GM19395 (cell line): ENCODE measurements at regions not wholly inside any gene's neighbourhood (a gene's known extent, or its start where the extent isn't known, plus 50 kb on each side); places are given as distances from the start of the nearest gene placed in this dataset.

ENCODE experiments used
- ATAC-seq: cut with Tn5 transposase; IDR thresholded peaks from one replicate; pipeline ENCODE4 v1.9.1; 2021; ENCODE audit warnings: mild to moderate bottlenecking, moderate library complexity; ENCODE audit not compliant: unreplicated experiment

DNA sequence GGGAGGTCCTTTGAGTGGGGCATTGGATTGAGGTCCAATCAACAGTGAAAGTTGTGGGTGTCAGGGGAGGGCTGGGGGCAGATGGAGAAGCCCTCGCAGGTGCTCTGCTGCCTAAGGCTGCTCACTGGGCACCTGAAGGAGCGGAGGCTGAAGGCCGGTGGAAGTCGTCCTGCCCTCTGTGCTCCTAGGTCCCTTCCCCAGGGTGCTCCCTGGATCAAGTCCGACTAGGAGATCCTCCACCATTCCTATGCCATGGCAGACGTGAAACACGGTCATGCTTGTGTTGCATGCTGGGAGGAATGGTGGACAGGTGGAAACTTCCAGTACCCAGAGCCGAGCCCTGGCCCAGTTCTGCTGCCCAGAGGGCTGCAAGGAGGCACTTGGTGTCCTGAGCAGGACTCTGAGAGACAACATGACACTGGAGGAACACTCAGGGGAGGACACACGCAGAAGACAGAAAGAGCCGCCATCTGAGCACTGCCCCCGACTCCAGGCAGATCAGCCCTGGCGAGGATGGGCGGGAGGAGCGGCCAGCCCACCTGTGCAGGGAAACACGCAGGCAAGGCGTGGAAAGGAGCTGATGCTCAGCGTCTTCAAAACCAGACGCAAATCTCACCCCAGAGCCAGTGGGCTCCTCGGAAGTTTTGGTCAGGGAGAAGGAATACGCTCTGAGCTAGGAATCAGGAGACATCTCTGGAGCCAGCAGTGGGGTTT lies 786.8 kb downstream of the BRD1 start:
- ATAC-seq = no peak

DNA sequence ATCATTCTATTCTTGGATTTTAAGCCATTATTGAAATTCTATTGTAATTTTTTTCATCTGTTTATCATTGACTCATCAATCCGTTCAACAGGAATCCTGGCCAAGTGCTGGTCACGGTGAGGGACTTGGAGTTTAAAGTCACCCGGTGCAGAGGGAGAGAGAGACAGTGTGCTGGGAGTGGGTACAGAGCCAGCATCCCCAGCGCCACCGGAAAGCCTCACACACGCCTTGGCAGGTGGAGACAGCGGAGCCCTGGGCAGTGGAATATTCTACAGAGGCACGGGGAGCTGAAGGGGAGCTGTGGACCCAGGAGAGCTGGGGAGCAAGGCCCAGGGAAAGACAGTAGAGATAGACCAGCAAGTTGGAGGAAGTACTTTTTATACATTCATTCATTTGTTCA lies 787.6 kb downstream of the BRD1 start:
- no peak for ATAC-seq

DNA sequence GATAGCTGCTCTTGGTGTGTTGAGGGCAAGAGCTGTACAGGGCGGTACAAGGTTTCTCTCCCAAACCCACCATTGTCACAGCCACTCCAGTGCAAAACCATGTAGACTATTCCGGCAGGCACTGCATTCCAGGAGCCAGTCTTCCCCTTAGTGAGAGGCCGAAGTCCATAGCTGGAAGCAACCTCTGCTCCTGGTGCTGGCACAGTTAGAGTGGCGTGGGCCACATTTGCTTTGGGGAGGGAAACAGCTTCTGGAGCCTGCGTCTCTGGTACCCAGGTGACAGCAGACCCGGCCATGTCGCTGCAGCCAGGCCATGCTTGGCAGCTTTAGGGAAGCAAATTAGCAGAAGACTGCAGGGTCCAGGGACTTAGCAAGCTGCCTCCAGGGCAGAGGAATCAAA lies 788.0 kb downstream of the BRD1 start:
- no peak for ATAC-seq

DNA sequence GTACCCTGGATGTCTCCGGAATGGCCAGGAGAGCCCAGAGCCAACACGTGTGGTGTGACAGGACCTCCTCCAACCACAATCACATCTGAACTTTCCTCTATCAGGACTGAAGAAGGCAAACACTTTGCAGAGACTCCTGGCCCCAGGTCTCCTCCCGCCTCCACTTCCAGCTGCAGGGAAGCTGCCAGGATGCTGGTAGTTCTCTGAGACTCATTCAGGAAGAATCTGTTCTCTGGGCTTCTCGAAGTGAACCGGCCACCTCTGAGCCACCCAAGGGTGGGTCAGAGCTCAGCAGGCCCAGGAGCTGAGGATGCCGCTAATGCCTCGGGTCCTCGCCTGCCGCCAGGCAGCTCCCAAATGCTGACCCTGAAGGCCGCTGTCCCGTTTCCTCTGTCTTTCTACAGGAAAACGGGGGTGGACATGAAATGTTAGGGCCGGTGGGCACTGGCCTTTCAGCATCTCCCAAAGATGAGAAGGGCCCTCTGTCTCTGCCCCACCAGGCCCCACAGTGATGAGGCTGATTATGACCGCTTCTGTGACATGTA lies 789.9 kb downstream of the BRD1 start:
- no peak for ATAC-seq

- no peak for ATAC-seq
Measured at GRCh38 chr22:49036513-49036912, 791.2 kb downstream of the BRD1 start.

- no peak for ATAC-seq
Measured at GRCh38 chr22:49035818-49036457, 791.7 kb downstream of the BRD1 start.

- no peak for ATAC-seq
Measured at GRCh38 chr22:49034836-49035817, 792.5 kb downstream of the BRD1 start.

DNA sequence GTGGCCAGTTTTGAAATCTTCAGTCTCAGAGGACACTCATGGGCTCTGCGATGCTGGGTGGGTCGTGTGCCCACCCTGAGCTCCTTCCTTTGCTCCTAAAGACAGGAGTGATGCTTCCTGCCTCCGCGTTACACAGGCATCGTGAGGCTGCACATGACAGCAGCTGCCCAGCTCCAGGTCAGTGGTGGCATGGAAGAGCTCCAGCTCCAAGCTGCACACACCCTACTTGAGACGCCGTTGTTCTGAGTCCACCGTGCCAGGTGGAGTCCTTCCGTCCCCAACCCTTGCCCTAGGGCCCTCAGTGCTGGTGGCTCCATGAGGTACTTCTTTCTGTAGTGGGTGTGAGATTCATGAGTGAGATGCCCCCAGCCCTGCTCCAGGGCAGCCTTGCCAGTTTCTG lies 794.1 kb downstream of the BRD1 start:
- no peak for ATAC-seq

DNA sequence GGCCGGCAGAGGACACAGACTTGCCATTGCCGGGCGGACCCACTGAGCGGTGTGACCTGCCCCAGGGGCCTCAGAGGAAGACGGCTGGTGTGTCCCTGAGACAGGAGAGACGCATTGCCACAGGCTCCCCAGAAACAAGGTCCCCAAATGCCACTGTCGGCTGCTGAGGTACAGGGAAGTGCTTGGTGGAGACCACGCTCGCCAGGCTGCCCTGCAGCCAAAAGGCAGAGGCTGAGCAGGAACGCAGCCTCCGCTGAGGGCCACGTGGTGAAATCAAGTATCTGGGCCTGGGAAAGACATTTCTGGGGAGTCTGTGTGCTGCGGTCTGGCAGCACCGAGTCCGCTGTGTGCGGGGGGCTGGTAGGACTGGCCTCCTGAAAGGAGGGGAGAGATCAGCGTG lies 794.9 kb downstream of the BRD1 start:
- no peak for ATAC-seq

- no peak for ATAC-seq
Measured at GRCh38 chr22:49031746-49032330, 795.8 kb downstream of the BRD1 start.

GRCh38 chr22:49028111-49028510 lies 799.6 kb downstream of the BRD1 start:
- no peak for ATAC-seq

DNA sequence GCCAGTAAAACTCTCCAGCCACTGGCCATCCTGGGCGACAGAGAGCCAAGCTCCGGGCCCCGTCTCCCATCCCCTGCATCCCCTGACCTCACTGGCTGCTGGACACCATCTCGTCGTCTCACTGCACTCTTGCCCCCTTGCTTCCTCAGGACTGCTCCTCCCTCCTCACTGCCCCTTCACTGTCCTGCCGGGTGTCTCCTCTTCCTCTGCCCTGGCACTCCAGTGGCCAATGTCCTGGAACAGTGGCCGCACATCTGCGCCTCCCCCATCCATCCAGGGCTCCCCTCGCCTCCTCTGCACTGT lies 800.4 kb downstream of the BRD1 start:
- ATAC-seq = no peak

GRCh38 chr22:49026494-49027367 lies 800.9 kb downstream of the BRD1 start:
- ATAC-seq = no peak

DNA sequence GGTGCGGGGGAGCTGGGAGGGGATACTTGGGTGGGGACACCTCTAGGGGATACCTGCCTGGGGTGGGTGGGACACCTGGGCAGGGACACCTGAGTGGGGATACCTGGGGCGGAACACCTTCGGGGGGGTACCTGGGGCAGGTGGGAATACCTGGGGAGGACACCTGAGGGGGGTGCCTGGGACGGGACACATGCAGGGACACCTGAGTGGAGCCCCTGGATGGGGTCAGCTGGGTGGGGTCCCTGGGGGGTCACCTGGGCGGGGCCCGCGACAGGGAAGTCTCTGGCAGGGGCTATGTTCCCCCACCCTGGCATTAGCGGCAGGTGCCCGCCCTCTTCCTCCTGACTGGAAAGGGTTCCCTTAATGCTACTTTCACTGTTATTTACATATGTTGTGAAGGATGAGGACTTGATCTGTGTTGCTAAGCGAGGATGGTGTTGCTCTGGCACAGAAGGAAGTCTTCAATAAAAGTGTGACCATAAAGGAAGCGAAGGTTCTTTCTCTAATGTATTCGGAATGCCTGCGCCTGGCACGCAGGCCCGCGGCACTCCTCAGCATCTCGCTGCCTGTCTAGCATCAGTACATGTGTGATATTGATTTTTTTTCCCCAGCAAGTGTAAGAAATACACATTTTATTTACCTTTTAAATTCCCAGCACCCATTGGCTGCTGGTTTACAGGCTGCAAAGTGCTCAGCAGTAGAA lies 801.7 kb downstream of the BRD1 start:
- no peak for ATAC-seq

- ATAC-seq = no peak
Measured at GRCh38 chr22:49024775-49025440, 802.8 kb downstream of the BRD1 start.

DNA sequence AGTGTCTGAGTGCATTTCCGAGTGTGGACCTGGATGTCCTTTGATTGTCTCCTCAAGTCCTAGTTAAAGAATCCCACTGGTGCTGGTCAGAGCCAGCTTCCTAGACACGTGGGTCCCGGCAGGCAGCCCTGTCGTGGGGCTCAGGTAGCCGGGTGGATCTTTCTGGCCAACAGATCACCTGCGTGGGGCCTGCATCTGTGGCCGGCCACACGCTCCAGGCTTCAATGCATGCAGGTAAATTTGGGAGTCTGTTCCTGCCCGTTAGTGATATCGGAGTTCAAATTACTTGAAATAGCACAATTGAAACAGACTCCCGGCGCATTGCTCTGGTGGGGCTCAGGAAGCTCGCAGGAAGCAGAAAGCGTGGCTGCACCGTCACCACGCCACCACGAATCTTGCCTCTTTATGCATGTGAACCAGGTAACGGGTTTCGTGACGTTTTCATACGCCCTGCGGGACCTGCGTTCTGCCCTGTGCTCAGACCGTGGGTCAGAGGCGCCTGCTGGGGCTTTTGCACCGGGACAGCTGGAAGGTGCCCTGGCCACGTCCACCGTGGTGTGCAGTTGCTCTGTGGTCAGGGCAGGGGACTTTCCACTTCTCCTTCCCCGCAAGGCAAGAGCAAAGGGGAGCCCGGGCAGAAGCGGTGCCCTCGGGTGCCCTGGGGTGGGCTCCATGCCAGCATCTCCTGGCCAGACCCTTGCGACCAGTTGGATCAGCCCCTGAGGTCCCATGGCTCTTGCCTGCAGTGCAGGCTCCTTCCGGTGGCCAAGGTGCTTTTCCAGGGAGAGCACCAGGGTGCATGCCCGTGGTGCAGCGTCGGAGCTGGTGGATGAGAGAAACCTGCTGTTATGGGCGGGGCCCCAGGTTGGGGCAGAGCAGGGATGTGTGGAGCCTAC lies 803.5 kb downstream of the BRD1 start:
- ATAC-seq = no peak

DNA sequence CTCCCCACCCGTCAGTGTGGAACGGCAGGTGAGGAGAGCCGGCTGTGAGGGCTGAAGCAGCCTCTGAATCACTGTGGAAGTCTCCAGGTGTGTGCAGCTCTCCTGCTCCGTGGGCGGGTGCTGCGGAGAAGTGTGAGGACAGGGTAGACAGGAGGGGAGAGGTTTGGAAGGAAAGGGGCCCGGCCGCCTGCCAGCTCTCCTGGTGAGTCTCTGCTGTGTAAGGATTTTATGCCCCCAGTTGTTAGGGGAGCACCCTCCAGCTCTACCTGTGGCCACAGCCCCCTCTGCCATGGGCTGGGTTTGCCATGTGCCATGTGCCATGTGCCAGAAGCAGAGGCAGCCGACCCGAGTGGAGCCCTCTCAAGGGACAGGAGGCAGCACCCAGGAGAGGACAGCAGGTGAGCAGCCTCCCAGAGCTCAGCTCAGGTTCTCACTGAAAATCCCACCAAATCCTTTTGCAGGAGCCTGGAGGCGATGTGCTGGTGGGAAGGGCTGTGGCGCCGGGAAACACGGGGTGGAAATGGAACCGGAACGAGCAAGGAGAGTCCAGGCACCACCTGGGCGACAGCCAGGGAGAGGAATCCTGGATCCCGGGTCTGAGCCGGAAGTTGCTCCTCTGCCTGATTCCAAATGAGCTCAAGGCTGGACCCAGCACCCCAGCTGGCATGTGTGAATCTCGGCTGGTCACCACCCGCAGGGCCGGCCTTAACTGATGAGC lies 804.4 kb downstream of the BRD1 start:
- ATAC-seq = no peak

DNA sequence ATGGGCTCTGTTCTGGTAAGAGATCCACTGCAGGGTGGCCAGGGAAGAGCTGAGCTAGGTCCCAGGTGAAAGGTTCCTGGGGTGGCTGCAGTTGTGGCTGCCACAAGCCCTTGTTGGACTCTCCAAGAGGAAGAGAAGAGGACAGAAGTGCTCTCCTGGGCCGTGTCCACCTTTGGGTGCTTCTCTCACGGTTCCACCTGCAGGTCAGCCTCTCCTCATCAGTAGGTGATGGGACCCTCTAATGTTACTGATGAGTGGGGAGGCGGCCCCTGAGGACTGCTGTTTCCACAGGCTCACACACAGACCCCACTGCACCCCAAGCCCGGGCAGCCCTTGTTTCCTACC lies 804.9 kb downstream of the BRD1 start:
- ATAC-seq = no peak
